ENCODE measurements at regions not wholly inside any gene's neighbourhood (a gene's known extent, or its start where the extent isn't known, plus 50 kb on each side); places are given as distances from the start of the nearest gene placed in this dataset.
"Not testable (repeated sequence)": the region's sequence is repeated elsewhere in the genome, so short reads cannot be mapped to it uniquely, and the experiment has no call there.

DNA sequence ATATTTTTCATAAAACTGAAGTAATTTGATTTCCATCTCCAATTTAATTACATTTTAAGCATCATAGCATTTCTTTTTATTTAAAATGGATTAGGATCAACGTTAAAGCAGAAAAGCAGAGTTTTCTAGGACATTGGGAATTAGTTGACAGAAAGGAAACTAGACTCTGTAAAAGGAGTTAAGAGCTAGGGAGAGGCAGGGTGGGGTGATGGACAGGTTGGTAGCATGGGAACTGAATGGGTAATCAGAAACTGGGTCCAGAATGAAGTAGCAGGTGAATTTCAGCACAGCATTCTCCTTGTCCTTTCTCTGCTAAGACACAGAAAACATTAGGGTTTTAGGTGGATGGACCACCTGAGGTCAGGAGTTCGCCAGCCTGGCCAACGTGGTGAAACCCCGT, 97.6 kb downstream of the ANAPC4 start:
- no peak for DNase-seq (ENCODE audit: low spot score)

DNA sequence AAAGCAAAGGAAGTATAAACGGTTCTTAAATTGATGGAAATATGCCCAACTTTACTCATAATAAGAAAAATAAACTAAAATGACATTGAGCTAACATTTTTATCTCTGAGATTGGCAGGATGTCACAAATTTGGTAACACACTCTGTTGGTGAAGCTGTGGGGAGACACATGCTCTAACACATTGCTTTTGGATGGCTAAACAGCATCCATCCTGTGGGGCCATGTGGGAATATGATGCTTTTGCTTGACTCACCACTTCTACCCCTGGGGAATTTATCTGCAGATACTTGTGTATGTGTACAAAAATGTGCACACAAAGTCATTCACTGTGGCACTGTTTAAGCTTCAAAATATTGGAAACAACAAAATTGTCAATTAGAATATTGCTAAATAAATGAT, 100.2 kb downstream of the ANAPC4 start:
- DNase-seq (ENCODE audit: low spot score): no peak

DNA sequence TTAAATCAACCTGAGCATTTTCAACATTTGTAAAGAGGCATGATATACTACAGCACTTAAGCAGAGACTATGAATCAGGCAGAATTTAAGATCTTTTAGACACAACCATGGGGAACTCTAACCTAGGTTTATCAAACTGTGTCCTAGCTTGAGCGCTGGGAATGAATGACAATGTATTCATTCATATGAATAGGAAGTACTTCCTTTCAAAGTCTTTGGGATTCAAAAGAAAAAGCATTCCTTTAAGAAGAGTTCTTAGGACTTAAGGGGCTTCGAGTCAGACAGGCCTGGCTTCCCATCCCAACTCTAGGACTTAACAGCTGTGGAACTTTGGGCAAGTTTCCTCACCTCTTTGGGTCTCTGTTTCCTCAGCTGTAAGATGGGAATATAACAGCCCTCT, 104.6 kb downstream of the ANAPC4 start:
- no peak for DNase-seq (ENCODE audit: low spot score)

DNA sequence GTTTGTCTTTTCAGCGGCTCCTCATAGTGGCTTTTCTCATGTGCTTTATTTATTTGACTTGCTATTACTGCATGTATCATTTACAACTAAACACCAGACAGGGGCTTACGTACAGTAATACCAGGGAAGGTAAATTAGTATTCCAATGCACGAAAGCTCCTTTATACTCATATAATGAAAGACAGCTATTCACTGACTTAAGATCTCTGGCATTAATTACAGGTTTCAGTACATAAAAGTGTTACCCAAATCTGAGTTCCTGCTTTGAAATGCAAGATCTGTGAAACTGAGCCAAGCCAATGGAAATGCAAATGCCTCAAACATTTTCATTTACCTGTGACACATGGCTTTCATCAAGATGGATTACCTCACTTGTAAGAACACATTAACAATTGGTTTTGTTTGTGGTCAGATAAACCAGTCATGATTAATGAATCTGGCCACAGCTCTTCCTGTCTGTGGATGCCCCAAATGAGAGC, 107.2 kb downstream of the ANAPC4 start:
- no peak for DNase-seq (ENCODE audit: low spot score)

DNA sequence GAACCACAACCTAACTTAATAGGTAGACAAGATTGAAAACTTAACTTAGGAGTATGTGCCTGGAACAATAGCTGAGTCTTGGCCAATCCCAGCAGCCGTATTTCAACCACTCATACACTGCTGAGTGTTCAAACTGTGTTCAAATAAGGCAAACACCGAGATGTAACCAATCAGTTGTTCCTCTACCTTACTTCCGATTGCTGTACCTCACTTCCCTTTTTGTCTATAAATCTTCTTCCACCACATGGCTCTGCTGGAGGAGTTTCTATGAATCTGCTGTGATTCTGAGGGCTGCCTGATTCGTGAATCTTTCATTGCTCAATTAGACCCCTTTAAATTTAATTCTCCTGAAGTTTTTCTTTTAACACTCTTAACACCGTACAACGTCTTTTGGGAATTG, 108.0 kb downstream of the ANAPC4 start:
- DNase-seq (ENCODE audit: low spot score): no peak

DNA sequence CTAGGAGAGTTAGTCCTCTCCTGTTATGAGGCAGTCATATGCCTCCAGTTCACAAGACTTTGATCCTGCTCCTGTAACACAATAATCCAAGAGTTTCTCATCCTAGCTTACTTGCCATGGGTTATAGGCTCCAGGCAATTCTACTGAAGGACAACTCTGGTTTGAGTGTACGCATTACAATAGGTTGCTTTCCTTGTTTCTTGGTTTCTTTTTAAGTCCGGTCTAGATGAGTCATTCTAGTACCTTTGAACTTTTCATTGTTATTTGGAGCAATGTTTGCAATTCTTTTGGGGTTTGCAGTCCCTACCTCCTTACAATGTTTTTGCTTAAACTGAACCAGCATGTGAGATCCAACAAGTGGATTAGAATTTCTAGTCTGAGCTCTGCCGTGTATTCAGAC, 109.1 kb downstream of the ANAPC4 start:
- DNase-seq (ENCODE audit: low spot score): no peak

DNA sequence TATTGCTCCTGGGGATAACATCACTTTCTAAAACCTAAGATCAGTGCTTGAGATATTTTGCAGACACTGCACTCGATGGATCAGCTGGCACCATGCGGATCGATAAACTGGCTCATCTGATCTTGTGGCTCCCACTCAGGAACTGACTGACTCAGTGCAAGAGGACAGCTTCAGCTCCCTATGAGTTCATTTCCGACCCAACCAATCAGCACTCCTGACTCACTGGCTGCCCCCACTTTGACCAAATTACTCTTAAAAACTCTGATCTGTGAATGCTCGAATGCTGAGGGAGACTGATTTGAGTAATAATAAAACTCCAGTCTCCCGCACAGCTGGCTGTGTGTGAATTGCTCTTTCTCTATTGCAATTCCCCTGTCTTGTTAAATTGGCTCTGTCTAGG, 110.1 kb downstream of the ANAPC4 start:
- no peak for DNase-seq (ENCODE audit: low spot score)

DNA sequence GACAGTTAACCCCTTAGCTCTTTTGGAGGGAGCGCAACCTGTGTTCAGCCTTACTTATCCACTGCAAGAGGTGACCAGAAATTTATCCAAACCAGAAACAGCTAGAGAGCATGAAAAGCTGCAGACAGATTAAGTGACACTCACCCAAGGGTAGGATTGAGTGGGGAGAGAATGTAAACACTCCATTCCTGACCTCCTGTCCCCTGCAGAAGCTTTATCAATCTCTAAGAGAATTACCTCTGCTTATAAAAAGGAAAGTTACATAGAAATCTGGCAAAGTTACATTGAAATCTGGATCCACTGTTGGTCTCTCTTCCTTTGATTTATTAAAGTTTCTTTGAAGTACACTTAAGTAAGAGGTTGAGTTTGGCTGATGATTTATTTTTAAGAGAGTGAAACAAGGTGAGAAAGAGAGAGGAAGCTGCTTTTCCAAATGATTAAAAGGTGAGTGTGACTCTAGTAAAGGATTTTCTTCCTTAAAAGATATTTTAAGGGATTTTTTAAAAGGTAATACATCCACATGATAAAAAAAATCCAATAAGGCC, 112.3 kb downstream of the ANAPC4 start:
- DNase-seq (ENCODE audit: low spot score): no peak

DNA sequence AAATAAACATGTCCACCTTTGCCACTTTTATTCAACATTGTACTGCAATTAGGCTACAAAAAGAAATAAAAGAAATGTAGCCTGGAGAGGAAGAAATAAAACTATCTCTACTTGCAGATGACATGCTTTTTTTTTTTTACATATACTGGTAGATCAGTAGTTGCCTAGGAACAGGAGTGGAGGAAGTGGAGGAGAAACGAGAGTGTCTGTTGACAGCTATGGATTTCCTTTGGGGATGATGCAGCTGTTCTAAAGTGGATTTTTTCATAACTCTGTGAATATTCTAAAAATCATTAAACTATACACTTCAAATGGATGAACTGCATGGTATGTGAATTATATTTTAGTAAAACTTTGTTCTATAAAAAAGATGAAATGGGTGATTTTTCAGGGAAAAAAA, 116.4 kb downstream of the ANAPC4 start:
- DNase-seq (ENCODE audit: low spot score): no peak

DNA sequence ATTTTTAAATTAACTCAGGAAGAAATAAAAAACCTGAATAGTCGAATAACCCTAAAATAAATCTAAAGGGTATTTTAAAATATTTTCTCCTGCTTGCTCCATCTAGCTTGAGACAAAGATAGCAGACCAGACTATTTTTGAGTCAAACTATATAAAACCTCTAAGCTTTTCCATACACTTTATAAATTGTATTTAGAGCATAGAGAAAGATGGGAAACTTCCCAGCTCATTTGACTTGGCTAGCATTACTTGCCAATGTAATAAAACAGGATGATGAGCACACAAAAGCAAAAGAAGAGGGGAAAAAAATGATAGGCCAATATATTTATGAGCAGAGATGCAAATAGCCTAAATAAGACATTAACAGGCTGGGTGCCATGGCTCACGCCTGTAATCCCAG, 117.1 kb downstream of the ANAPC4 start:
- no peak for DNase-seq (ENCODE audit: low spot score)

DNA sequence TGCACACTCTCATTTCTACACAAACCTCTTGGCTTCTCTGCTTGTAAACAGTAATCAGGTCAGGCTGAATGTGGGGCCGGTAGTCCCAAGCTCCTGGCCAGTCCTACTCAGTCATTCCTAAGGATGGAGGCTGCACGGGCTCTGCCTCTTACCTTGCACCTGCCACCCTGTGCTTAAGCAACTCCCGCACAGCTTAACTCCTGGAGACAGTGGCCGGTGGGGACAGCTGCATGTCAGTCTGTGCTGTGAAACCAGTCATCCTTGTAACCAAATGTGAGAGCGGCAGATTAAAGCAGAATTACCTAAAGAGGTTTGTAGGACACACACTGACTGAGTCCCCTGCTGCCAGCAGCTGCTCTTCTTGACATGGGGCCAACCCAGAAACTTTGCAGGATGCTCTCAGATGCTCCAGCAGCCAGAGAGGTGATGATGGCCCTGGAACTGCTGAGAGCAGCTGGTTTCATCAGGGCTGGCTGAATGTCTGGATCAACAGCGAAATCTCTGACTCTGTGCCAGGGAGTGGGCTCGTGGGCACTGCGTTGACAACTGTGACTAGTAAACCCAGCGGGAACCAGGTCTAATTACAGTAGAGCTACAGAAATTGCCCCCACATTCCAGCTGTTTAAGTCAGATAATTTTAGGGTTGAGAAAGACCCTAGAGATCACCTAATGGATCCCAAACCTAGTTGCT, 123.7 kb downstream of the ANAPC4 start:
- peak; percentile 8 for DNase-seq (ENCODE audit: low spot score)

DNA sequence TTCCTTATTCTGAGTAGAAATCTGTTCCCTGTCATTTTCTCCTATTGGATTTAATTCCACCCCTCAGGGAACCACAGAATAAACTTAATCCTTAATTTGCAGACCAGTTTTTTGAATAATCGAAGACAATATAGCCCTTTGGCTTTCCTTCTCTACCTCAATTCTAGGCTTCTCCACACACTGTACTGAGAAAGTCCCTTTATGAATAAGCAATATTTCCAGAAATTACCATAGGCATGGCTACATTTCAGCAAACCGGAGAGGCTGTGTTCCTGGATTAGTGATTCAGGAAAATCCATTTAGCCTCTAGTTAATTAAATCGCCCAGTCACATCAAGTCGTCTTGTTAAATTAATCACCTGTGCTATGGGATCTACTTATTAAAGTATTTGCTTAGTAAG, 125.1 kb downstream of the ANAPC4 start:
- DNase-seq (ENCODE audit: low spot score): no peak

DNA sequence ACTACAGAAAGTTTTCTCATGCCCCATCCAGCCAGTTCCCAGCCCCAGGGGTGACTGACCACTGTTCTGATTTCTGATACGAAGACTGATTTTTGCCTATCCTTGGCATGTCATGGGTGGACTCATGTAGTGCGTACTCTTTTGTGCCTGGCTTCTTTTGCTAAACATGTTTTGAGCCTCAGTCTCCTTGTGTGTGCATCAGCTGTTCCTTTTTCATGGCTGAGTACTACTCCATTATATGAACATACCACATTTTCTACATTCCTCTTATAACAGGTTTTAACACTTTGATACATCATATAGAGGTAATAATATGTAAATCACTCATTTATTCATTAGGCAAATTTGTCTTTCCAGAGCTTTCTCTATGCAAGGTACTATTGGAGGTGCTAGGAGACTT, 126.7 kb downstream of the ANAPC4 start:
- DNase-seq (ENCODE audit: low spot score): no peak

DNA sequence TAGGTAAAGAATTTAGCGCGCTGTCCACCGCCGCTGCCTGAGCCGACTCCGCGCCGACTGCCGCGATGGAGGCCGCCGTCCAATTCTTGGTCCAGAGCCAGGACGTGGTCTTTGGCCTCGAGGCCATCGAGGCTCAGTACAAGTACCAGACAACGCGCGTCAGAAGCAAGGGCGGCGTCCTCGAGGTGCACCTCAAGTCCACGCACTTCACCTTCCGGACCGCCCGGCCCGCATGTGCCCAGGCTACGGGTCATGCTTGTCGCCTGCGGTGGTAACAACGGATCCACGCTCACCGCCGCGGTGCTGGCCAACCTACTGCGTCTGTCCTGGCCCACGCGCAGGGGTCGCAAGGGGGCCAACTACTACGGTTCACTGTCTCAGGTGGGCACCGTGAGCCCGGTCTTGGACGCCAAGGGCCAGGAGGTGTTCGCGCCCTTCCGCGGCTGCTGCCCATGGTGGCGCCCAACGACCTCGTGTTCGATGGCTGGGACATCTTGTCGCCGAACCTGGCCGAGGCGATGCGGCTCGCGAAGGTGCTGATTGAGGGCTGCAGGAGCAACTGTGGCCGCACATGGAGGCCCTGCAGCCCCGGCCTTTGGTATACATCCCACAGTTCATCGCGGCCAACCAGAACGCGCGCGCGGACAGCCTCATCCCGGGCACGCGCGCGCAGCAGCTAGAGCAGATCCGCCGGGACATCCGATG, 128.0 kb downstream of the ANAPC4 start:
- DNase-seq (ENCODE audit: low spot score): no peak

DNA sequence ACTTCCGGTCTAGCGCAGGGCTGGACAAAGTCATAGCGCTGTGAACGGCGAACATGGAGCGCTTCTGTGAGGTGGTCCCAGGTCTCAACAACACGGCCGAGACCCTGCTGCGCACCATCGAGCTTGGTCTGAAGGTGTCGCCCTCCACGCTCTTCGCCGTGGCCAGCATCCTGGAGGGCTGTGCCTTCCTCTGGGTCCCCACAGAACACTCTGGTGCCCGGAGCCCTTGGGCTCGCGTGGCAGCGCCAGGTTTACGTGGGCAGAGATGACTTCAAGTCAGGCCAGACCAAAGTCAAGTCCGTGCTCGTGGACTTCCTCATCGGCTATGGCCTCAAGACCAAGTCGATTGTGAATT, 128.6 kb downstream of the ANAPC4 start:
- DNase-seq (ENCODE audit: low spot score): no peak

DNA sequence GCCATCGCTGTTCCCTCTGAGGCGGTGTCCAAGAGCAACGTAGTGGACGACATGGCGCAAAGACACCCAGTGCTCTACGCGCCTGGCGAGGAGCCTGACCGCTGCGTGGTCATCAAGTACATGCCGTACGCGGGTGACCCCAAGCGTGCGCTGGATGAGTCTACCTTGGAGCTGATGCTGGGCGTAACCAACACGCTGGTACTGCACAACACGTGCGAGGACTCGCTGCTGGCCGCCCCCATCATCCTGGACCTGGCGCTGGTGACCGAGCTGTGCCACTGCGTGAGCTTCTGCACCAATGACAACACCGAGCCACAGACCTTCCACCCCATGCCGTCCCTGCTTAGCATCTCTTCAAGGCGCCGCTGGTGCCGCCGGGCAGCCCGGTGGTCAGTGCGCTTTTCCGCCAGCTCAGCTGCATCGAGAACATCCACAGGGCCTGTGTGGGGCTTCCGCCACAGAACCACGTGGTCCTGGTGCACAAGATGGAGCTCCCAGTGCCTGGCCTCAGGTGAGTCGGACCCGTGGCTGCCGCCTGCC, 129.0 kb downstream of the ANAPC4 start:
- DNase-seq (ENCODE audit: low spot score): no peak

DNA sequence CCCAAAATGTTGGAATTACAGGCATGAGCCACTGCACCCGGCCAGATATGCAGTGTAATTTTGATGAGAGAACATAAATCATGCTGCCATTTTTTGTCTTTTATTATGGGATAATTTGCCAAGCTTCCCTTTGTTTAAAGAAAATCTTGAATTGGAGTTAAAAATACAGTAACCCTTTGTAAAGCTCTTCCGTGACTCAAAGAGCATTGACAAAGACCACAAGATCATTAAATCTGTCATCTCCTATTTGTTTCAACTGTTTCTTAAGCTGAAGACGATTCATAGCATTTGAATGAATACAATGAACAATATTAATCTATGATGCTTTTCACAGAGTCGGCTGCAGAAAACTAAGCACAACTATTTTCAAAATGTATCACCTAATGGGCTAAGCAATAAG, 132.6 kb downstream of the ANAPC4 start:
- no peak for DNase-seq (ENCODE audit: low spot score)

DNA sequence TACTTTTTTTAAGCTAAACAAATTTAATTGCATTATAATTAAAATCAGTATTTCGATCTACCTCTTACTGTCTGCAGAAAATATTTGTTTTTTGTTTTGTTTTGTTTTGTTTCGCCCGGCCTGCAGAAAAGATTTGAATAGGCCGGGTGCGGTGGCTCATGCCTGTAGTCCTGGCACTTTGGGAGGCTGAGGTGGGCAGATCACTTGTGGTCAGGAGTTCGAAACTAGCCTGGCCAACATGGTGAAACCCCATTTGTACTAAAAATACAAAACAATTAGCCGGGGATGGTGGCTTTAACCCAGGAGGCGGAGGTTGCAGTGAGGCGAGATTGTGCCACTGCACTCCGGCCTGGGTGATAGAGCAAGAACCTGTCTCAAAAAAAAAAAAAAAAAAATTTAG, 134.8 kb downstream of the ANAPC4 start:
- not testable (repeated sequence) for DNase-seq (ENCODE audit: low spot score)

DNA sequence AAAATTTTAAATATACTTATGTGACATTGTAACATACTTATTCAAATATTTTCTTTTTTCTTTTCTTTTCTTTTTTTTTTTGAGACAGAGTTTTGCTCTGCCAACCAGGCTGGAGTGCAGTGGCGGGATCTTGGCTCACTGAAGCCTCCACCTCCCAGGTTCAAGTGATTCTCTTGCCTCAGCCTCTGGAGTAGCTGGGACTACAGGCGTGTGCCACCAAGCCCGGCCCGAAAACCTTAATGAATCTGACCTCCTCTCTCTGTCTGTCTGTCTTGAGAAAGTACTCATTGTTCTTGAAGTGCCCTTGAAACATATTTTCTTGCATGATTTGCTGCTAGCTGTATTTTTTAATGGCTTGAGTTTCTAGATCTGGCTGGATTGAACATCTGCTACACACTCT, 136.8 kb downstream of the ANAPC4 start:
- no peak for DNase-seq (ENCODE audit: low spot score)

DNA sequence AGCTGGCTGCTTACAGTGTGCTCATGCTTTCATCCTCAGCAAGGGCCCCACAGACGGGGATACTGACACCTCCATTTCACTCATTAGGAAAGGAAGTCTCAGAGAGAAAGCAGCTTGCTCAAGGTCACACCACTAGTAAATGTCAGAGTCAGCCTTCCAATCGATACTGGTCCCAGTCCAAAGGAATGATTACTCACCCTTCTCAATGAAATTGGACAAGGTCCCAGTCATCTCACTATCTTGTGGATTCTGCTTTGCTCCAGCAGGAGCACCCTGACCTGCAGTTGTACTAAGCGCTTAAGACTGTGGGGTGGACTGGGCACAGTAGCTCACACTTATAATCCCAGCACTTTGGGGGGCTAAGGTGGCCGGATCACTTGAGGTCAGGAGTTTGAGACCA, 132.2 kb upstream of the SLC34A2 start:
- no peak for DNase-seq (ENCODE audit: low spot score)

DNA sequence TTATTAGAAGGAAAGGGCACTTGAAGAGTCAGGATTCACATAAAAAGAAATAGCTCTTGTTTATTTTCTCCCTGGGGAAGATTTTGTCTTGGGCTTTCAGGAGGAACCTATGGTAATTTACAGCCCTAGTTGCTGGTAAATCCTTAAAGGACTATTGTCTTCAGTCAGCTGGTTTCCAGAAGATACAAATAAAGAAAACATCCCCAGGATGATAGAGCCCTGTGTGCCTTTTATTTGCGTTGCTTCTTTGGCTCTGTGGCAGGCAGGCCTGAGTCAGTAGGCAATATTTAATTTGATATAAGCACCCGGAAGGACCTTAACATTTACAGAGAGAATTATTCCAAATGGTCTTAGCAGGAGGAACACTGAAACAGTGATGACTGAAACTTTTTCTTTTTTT, 131.0 kb upstream of the SLC34A2 start:
- DNase-seq (ENCODE audit: low spot score): no peak

DNA sequence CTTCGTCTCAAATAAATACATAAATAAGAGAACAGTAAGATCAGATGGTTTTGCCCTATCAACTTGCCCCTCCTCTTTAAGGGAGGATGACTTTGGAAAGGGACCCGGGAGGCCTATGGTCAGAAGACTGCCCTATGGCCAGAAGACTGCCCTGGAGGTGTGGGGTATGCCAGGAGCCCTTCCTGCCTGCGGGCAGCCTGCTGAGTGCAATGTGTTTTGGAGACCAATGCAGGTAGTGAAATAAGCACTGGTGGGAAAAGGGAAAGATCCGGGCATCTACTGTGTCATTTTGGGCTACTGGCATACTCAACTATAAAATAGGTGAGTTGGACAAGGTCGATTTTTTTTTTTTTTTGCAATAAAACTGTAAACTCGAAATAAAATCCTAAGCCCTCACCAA, 129.8 kb upstream of the SLC34A2 start:
- DNase-seq (ENCODE audit: low spot score): no peak

DNA sequence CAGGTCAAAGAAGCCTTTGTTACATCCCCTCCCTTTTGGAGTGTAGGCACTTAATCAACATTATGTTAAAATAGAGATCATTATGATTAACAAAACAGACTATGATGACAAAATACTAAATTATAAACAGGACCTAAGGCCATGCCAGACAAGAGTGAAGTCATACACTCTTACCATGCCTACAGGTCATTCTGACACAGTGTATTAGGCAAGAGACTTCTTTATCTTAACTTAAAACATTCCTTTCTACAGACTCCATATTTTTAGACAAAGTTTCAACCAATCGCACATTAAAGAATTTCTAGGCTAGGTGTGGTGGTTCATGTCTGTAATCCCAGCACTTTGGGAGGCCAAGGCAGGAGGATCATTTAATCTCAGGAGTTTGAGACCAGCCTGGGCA, 128.6 kb upstream of the SLC34A2 start:
- no peak for DNase-seq (ENCODE audit: low spot score)
